Panc1 (cell line): ENCODE measurements at regions not wholly inside any gene's neighbourhood (a gene's known extent, or its start where the extent isn't known, plus 50 kb on each side); places are given as distances from the start of the nearest gene placed in this dataset.

Experiments
- ATAC-seq: fragments of 200-7000 bp; cut with Tn5 transposase; 2 replicates; pipeline ENCODE4 v1.9.1; 2020; ENCODE audit warnings: mild to moderate bottlenecking, moderate library complexity
- BruUV-seq: library from RNA; stranded (reverse); fragments of 400-500 nt; replicated peaks from 2 replicates; lab custom pipeline; 2021; lab: Mats Ljungman, UMichigan
- CTCF ChIA-PET: fragments of 300-600 bp; sonication (Branson Sonifier 250); formaldehyde crosslinking; loops from one replicate; lab custom pipeline; 2022; ENCODE audit warnings: antibody characterized with exemption; lab: Charles Lee
- POLR2A ChIA-PET: fragments of 300-600 bp; sonication (Branson Sonifier 250); formaldehyde crosslinking; loops from one replicate; lab custom pipeline; 2022; ENCODE audit warnings: antibody characterized with exemption; lab: Charles Lee
- DNase-seq: peaks from one replicate; pipeline ENCODE4 v3.0.0-alpha.2; 2010; ENCODE audit warnings: low read depth, low spot score
- H3K27ac ChIP-seq: 2 replicates; pipeline ENCODE4 v1.5.1; 2011; ENCODE audit warnings: mild to moderate bottlenecking, low read length, inconsistent platforms
- H3K27me3 ChIP-seq: fragments of 200-500 bp; sonication (Bioruptor generic); 2 replicates; pipeline ENCODE4 v1.6.0; 2014; ENCODE audit warnings: low read length, inconsistent platforms; ENCODE audit not compliant: control insufficient read depth, insufficient read depth
- H3K36me3 ChIP-seq: fragments of 200-500 bp; sonication (Bioruptor generic); 2 replicates; pipeline ENCODE4 v1.5.1; 2014; ENCODE audit warnings: inconsistent platforms, mild to moderate bottlenecking, low read length, moderate library complexity; ENCODE audit not compliant: control insufficient read depth, insufficient read depth
- H3K4me1 ChIP-seq: 2 replicates; pipeline ENCODE4 v1.5.1; 2011; ENCODE audit warnings: inconsistent platforms, mild to moderate bottlenecking, low read length, moderate library complexity; ENCODE audit not compliant: control insufficient read depth, insufficient read depth
- H3K4me3 ChIP-seq, 2 experiments: 2 replicates each; pipeline ENCODE4 v1.5.1; 2011 to 2012; ENCODE audit warnings: low read depth in 2 of 2, low read length in 2 of 2, mild to moderate bottlenecking in 2 of 2, inconsistent platforms in 1 of 2, moderate library complexity in 1 of 2
- H3K9me3 ChIP-seq: fragments of 200-500 bp; sonication (Bioruptor generic); 2 replicates; pipeline ENCODE4 v1.5.1; 2014; ENCODE audit warnings: low read depth, mild to moderate bottlenecking, inconsistent platforms, low read length, moderate library complexity; ENCODE audit not compliant: control insufficient read depth, insufficient read depth
- POLR2AphosphoS5 ChIP-seq: IDR thresholded peaks from 2 replicates; pipeline ENCODE4 v1.6.1; 2012; ENCODE audit warnings: mild to moderate bottlenecking, low read depth, low read length, moderate library complexity
- SIN3A ChIP-seq: IDR thresholded peaks from 2 replicates; pipeline ENCODE4 v1.6.1; 2012; ENCODE audit warnings: low read depth, mild to moderate bottlenecking, low read length, moderate library complexity, borderline replicate concordance; ENCODE audit not compliant: insufficient read depth
- TCF7L2 ChIP-seq: IDR thresholded peaks from 2 replicates; pipeline ENCODE4 v1.6.1; 2011; ENCODE audit warnings: mild to moderate bottlenecking, low read depth, low read length, inconsistent platforms
- in situ Hi-C: cut with HindIII; loops from 2 replicates; pipeline ENCODE4 v1.10.0; 2016; ENCODE audit warnings: low sequenced_read_pairs, low pct_unique_long_range_greater_than_20kb
- intact Hi-C: fragments of 100-400 bp; cut with micrococcal nuclease; formaldehyde crosslinking; loops from one replicate; pipeline ENCODE4 v1.10.0; 2022; ENCODE audit not compliant: unreplicated experiment
- TF ChIP-seq, protein P1 (sequence below): fragments of 450-650 bp; IDR thresholded peaks from 2 replicates; pipeline ENCODE4 v1.5.1; 2017; ENCODE audit warnings: mild to moderate bottlenecking
- TF ChIP-seq, protein P2 (sequence below), 2 experiments: IDR thresholded peaks; 2 replicates each; pipeline ENCODE4 v1.6.1; 2011 to 2012; ENCODE audit warnings: low read depth in 2 of 2, control low read depth in 1 of 2, low read length in 1 of 2, mild to moderate bottlenecking in 1 of 2, moderate library complexity in 1 of 2; ENCODE audit not compliant: insufficient read depth in 1 of 2

DNA sequence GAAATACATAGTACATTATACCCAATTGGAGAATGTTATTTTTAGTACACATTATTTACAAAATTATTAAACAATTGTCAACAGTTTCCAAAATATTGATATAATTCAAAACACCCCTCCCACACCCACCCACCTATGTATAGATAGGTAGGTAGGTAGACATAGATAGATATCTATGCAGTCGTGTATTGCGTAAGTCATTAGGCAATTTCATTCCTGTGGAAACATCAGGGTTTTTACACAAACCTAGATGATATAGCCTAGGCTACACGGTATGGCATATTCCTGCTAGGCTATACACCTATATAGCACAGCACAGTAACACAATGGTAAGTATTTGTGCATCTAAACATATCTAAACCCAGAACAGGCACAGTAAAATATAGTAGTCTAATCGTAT lies 377.3 kb downstream of the ANXA1 start:
- H3K4me1 ChIP-seq: no peaks in the 10 kb centered on the region

DNA sequence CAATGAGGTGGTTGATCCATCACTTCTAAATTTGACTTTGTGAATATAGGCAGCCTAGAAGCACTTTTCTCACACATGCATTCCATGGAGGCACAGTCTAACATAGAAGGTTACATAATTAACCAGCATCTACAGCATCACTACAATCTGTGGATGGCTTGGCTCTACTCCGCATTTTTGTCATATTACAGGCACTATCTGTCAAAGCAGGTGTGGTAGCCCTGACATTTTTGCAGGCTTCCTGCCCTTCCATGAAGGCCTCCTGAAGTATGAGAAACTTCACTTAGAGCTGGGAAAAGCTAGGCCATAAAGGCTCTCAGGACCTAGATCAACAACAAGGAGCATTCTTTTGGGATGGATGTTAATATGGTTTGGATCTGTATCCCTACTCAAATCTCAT lies 378.0 kb downstream of the ANXA1 start:
- Histone ChIP-seq H3K27ac (no peak overlapping the region), H3K9me3 (no peaks in the 10 kb centered on the region), H3K4me1 (no peaks in the 10 kb centered on the region), H3K36me3 (no peaks in the 10 kb centered on the region), H3K4me3 (no peak overlapping the region), H3K27me3 (no peaks in the 10 kb centered on the region)
- DNase-seq (no peak), ATAC-seq (no peak)
- BruUV-seq: no TSS peak
- ChIA-PET CTCF (no interaction called here), POLR2A (no interaction called here)
- TF ChIP-seq, protein P1, sequence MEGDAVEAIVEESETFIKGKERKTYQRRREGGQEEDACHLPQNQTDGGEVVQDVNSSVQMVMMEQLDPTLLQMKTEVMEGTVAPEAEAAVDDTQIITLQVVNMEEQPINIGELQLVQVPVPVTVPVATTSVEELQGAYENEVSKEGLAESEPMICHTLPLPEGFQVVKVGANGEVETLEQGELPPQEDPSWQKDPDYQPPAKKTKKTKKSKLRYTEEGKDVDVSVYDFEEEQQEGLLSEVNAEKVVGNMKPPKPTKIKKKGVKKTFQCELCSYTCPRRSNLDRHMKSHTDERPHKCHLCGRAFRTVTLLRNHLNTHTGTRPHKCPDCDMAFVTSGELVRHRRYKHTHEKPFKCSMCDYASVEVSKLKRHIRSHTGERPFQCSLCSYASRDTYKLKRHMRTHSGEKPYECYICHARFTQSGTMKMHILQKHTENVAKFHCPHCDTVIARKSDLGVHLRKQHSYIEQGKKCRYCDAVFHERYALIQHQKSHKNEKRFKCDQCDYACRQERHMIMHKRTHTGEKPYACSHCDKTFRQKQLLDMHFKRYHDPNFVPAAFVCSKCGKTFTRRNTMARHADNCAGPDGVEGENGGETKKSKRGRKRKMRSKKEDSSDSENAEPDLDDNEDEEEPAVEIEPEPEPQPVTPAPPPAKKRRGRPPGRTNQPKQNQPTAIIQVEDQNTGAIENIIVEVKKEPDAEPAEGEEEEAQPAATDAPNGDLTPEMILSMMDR: no peak
- no peak for TF ChIP-seq SIN3A
- TF ChIP-seq, protein P2, sequence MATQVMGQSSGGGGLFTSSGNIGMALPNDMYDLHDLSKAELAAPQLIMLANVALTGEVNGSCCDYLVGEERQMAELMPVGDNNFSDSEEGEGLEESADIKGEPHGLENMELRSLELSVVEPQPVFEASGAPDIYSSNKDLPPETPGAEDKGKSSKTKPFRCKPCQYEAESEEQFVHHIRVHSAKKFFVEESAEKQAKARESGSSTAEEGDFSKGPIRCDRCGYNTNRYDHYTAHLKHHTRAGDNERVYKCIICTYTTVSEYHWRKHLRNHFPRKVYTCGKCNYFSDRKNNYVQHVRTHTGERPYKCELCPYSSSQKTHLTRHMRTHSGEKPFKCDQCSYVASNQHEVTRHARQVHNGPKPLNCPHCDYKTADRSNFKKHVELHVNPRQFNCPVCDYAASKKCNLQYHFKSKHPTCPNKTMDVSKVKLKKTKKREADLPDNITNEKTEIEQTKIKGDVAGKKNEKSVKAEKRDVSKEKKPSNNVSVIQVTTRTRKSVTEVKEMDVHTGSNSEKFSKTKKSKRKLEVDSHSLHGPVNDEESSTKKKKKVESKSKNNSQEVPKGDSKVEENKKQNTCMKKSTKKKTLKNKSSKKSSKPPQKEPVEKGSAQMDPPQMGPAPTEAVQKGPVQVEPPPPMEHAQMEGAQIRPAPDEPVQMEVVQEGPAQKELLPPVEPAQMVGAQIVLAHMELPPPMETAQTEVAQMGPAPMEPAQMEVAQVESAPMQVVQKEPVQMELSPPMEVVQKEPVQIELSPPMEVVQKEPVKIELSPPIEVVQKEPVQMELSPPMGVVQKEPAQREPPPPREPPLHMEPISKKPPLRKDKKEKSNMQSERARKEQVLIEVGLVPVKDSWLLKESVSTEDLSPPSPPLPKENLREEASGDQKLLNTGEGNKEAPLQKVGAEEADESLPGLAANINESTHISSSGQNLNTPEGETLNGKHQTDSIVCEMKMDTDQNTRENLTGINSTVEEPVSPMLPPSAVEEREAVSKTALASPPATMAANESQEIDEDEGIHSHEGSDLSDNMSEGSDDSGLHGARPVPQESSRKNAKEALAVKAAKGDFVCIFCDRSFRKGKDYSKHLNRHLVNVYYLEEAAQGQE (IDR thresholded peaks at IDR 0.05; ENCODE audit: insufficient read depth in 1 of 2, low read depth in 2 of 2, low read length in 1 of 2): no peak
- no peak for TF ChIP-seq POLR2AphosphoS5
- TF ChIP-seq TCF7L2: no peak
- in situ Hi-C loops (no loop called here), intact Hi-C loops (no loop called here)

More for the DNA sequence above, 377.3 kb downstream of the ANXA1 start:
- TF ChIP-seq POLR2AphosphoS5: no peak
- TF ChIP-seq, protein P2 (IDR thresholded peaks at IDR 0.05; ENCODE audit: insufficient read depth in 1 of 2, low read depth in 2 of 2, low read length in 1 of 2): no peak
- TF ChIP-seq, protein P1: no peak
- TF ChIP-seq SIN3A: no peak
- no peak for TF ChIP-seq TCF7L2
- intact Hi-C loops: no loop called here
- ATAC-seq: no peak
- CTCF ChIA-PET: no interaction called here
- BruUV-seq: no TSS peak
- Histone ChIP-seq H3K9me3 (no peaks in the 10 kb centered on the region), H3K4me3 (no peak overlapping the region), H3K36me3 (no peaks in the 10 kb centered on the region), H3K27ac (no peak overlapping the region), H3K27me3 (no peaks in the 10 kb centered on the region)
- POLR2A ChIA-PET: no interaction called here
- no peak for DNase-seq
- in situ Hi-C loops: no loop called here
